ENCODE measurements at regions not wholly inside any gene's neighbourhood (a gene's known extent, or its start where the extent isn't known, plus 50 kb on each side); places are given as distances from the start of the nearest gene placed in this dataset.
"Not testable (repeated sequence)": the region's sequence is repeated elsewhere in the genome, so short reads cannot be mapped to it uniquely, and the experiment has no call there.

GRCh38 chr2:111493720-111494078 lies 373.0 kb downstream of the BCL2L11 start:
- not testable (repeated sequence) for TF ChIP-seq CTCF (IDR thresholded peaks at IDR 0.05); POLR2AphosphoS5 (IDR thresholded peaks at IDR 0.05; ENCODE audit: low read depth, low read length); SIN3A (IDR thresholded peaks at IDR 0.05; ENCODE audit: borderline replicate concordance, insufficient read depth, low read depth, low read length)
- TF ChIP-seq, protein P1, sequence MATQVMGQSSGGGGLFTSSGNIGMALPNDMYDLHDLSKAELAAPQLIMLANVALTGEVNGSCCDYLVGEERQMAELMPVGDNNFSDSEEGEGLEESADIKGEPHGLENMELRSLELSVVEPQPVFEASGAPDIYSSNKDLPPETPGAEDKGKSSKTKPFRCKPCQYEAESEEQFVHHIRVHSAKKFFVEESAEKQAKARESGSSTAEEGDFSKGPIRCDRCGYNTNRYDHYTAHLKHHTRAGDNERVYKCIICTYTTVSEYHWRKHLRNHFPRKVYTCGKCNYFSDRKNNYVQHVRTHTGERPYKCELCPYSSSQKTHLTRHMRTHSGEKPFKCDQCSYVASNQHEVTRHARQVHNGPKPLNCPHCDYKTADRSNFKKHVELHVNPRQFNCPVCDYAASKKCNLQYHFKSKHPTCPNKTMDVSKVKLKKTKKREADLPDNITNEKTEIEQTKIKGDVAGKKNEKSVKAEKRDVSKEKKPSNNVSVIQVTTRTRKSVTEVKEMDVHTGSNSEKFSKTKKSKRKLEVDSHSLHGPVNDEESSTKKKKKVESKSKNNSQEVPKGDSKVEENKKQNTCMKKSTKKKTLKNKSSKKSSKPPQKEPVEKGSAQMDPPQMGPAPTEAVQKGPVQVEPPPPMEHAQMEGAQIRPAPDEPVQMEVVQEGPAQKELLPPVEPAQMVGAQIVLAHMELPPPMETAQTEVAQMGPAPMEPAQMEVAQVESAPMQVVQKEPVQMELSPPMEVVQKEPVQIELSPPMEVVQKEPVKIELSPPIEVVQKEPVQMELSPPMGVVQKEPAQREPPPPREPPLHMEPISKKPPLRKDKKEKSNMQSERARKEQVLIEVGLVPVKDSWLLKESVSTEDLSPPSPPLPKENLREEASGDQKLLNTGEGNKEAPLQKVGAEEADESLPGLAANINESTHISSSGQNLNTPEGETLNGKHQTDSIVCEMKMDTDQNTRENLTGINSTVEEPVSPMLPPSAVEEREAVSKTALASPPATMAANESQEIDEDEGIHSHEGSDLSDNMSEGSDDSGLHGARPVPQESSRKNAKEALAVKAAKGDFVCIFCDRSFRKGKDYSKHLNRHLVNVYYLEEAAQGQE (IDR thresholded peaks at IDR 0.05; ENCODE audit: insufficient read depth in 1 of 2, low read depth in 2 of 2, low read length in 1 of 2), result not testable (repeated sequence)
